PC-9 (cell line): ENCODE measurements at regions not wholly inside any gene's neighbourhood (a gene's known extent, or its start where the extent isn't known, plus 50 kb on each side); places are given as distances from the start of the nearest gene placed in this dataset.

Source experiments
- BruUV-seq: library from RNA; stranded (reverse); fragments of 400-500 nt; replicated peaks from 2 replicates; lab custom pipeline; 2021; lab: Mats Ljungman, UMichigan
- CTCF ChIA-PET: fragments of 300-600 bp; sonication (Branson Sonifier 250); formaldehyde crosslinking; loops from one replicate; lab custom pipeline; 2022; ENCODE audit warnings: antibody characterized with exemption; lab: Charles Lee
- POLR2A ChIA-PET: fragments of 300-600 bp; sonication (Branson Sonifier 250); formaldehyde crosslinking; loops from one replicate; lab custom pipeline; 2022; ENCODE audit warnings: antibody characterized with exemption; ENCODE audit not compliant: unreplicated experiment; lab: Charles Lee
- DNase-seq, 2 experiments: peaks; one replicate each; pipeline versions ENCODE4 v3.0.0 to v3.0.0-alpha.2; 2015 to 2022; ENCODE audit warnings: mixed read lengths in 1 of 2
- H2AFZ ChIP-seq: fragments of 200-600 bp; sonication (generic); 2 replicates; pipeline ENCODE4 v1.8.1; 2017; ENCODE audit warnings: antibody characterized with exemption
- H3F3A ChIP-seq: fragments of 200-600 bp; sonication (generic); 2 replicates; pipeline ENCODE4 v1.8.1; 2017; ENCODE audit warnings: antibody characterized with exemption, mild to moderate bottlenecking, low read depth; ENCODE audit not compliant: insufficient read depth
- H3K27ac ChIP-seq: fragments of 200-600 bp; sonication (generic); 2 replicates; pipeline ENCODE4 v1.6.1; 2016; ENCODE audit warnings: mixed run types
- H3K27me3 ChIP-seq: fragments of 200-600 bp; sonication (generic); 2 replicates; pipeline ENCODE4 v1.6.1; 2016; ENCODE audit warnings: low read depth, mixed run types; ENCODE audit not compliant: insufficient read depth
- H3K36me3 ChIP-seq: fragments of 200-600 bp; sonication (generic); 2 replicates; pipeline ENCODE4 v1.6.1; 2016; ENCODE audit warnings: low read depth, mixed run types
- H3K4me1 ChIP-seq: fragments of 200-600 bp; sonication (generic); replicated peaks from 2 replicates; pipeline ENCODE4 v1.6.1; 2016; ENCODE audit warnings: mixed run types; ENCODE audit not compliant: insufficient read depth
- H3K4me2 ChIP-seq: fragments of 200-600 bp; sonication (generic); 2 replicates; pipeline ENCODE4 v1.6.1; 2017; ENCODE audit warnings: mixed run types
- H3K4me3 ChIP-seq: fragments of 200-600 bp; sonication (generic); 2 replicates; pipeline ENCODE4 v1.6.1; 2016; ENCODE audit warnings: mixed run types
- H3K79me2 ChIP-seq: fragments of 200-600 bp; sonication (generic); 2 replicates; pipeline ENCODE4 v1.6.1; 2017; ENCODE audit warnings: low read depth, mixed run types
- H3K9me2 ChIP-seq: fragments of 200-600 bp; sonication (generic); 2 replicates; pipeline ENCODE4 v1.8.1; 2017; ENCODE audit warnings: mild to moderate bottlenecking; ENCODE audit not compliant: insufficient read depth
- H3K9me3 ChIP-seq: fragments of 200-600 bp; sonication (generic); 2 replicates; pipeline ENCODE4 v1.8.1; 2016; ENCODE audit warnings: low read depth; ENCODE audit not compliant: insufficient read depth
- H4K20me1 ChIP-seq: fragments of 200-600 bp; sonication (generic); 2 replicates; pipeline ENCODE4 v1.8.1; 2017; ENCODE audit not compliant: insufficient read depth
- EZH2 ChIP-seq: fragments of 200-600 bp; sonication (generic); IDR thresholded peaks from 2 replicates; pipeline ENCODE4 v1.8.0; 2017; ENCODE audit warnings: antibody characterized with exemption, low read depth
- intact Hi-C: fragments of 100-400 bp; cut with micrococcal nuclease; formaldehyde crosslinking; loops from one replicate; pipeline ENCODE4 v1.10.0; 2022; ENCODE audit not compliant: unreplicated experiment
- TF ChIP-seq, protein P1 (sequence below): fragments of 200-600 bp; sonication (generic); conservative IDR thresholded peaks from 2 replicates; pipeline ENCODE4 v1.6.1; 2017; ENCODE audit warnings: mixed run types, antibody characterized with exemption, mild to moderate bottlenecking, moderate library complexity

- H3K9me2 ChIP-seq: no peaks in the 10 kb centered on the region; the same call in 1 of the 2 replicates
- H3K9me3 ChIP-seq: 0 out of 2 replicates have a peak, but pooled peaks cover 3% of the 10 kb centered on the region
- ChIA-PET POLR2A (interaction anchor here (0.6 kb wide), 1 partner anchor 35 kb away, joined by 4 read pairs; no protein-coding TSS in a partner anchor), CTCF (no interaction called here)
- no peaks in the 10 kb centered on the region for H3K79me2 ChIP-seq
- BruUV-seq: no TSS peak
- no peak overlapping the region for H3K27ac ChIP-seq
- no peaks in the 10 kb centered on the region for H3K36me3 ChIP-seq
- H3K4me2 ChIP-seq: no peak overlapping the region
- no peak for TF ChIP-seq EZH2
- TF ChIP-seq, protein P1, sequence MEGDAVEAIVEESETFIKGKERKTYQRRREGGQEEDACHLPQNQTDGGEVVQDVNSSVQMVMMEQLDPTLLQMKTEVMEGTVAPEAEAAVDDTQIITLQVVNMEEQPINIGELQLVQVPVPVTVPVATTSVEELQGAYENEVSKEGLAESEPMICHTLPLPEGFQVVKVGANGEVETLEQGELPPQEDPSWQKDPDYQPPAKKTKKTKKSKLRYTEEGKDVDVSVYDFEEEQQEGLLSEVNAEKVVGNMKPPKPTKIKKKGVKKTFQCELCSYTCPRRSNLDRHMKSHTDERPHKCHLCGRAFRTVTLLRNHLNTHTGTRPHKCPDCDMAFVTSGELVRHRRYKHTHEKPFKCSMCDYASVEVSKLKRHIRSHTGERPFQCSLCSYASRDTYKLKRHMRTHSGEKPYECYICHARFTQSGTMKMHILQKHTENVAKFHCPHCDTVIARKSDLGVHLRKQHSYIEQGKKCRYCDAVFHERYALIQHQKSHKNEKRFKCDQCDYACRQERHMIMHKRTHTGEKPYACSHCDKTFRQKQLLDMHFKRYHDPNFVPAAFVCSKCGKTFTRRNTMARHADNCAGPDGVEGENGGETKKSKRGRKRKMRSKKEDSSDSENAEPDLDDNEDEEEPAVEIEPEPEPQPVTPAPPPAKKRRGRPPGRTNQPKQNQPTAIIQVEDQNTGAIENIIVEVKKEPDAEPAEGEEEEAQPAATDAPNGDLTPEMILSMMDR: no peak
- H4K20me1 ChIP-seq: no peaks in the 10 kb centered on the region
- H3K4me3 ChIP-seq: no peak overlapping the region
- H3K27me3 ChIP-seq: no peaks in the 10 kb centered on the region
- no peak overlapping the region for H2AFZ ChIP-seq
- intact Hi-C loops: no loop called here
- DNase-seq: no peak
- peaks cover 8% of the 10 kb centered on the region; the same call in 1 of the 2 replicates for H3F3A ChIP-seq
- H3K4me1 ChIP-seq: peaks cover 12% of the 10 kb centered on the region
Measured at GRCh38 chr18:993560-993959, 88.9 kb downstream of the ADCYAP1 start.

DNA sequence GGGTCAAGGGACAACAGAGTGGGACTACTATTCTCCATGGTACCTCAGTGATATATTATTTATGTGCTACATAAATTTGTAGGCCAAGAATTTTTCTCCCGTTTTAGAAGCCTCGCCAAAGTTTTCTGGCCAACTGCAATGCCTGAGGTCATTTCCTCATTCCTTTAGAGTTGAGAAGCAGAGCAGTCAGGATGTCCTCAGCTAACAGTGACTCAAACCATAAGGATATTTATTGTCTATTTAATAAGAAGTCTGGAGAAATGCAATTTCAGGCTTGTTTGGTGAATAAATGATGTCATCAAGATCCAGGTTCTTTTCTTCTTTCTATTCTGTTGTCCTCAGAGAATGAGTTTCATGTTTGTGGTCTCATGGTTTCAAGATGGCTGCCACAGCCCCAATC, 91.0 kb downstream of the ADCYAP1 start:
- intact Hi-C loops: no loop called here
- no peak overlapping the region for H2AFZ ChIP-seq
- no peaks in the 10 kb centered on the region for H3K27me3 ChIP-seq
- peaks cover 12% of the 10 kb centered on the region for H3K4me1 ChIP-seq
- no TSS peak for BruUV-seq
- H3K4me2 ChIP-seq: 0 out of 2 replicates have a peak overlapping the region, but pooled peaks have one; percentile 9
- TF ChIP-seq, protein P1: no peak
- TF ChIP-seq EZH2: no peak
- no peaks in the 10 kb centered on the region for H4K20me1 ChIP-seq
- ChIA-PET CTCF (no interaction called here), POLR2A (no interaction called here)
- DNase-seq: peak; percentile 21 to 76
- peaks cover 8% of the 10 kb centered on the region; the same call in 1 of the 2 replicates for H3F3A ChIP-seq
- H3K36me3 ChIP-seq: no peaks in the 10 kb centered on the region
- peak overlapping the region; percentile 65 for H3K27ac ChIP-seq
- 0 out of 2 replicates have a peak, but pooled peaks cover 3% of the 10 kb centered on the region for H3K9me3 ChIP-seq
- H3K9me2 ChIP-seq: no peaks in the 10 kb centered on the region; the same call in 1 of the 2 replicates
- H3K79me2 ChIP-seq: no peaks in the 10 kb centered on the region
- H3K4me3 ChIP-seq: no peak overlapping the region

DNA sequence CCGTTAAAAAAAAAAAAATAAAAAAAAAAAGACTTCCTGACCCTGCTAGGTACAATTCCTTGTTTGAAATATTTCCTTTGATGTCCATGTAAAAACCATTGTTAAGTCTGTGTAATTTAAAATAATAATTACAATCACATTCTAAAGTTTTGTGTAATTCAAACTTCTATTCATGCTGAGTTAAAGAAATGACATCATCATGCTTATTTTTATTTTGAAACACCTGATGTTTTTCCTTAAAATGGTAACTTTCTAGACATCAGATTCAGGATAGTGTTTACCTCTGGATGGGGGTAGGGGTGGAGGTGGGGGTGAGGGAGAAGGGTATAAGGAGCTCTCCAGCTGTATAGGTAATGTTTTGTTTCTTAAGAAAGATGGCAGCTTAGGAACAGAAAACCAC, 92.8 kb downstream of the ADCYAP1 start:
- peaks cover 8% of the 10 kb centered on the region for H3F3A ChIP-seq
- no peak overlapping the region for H3K4me3 ChIP-seq
- no peak overlapping the region for H3K4me2 ChIP-seq
- H3K27me3 ChIP-seq: no peaks in the 10 kb centered on the region
- no peaks in the 10 kb centered on the region for H3K36me3 ChIP-seq
- ChIA-PET CTCF (no interaction called here), POLR2A (no interaction called here)
- no peak for DNase-seq
- H3K9me2 ChIP-seq: no peaks in the 10 kb centered on the region
- no peak overlapping the region for H3K27ac ChIP-seq
- no peak overlapping the region for H2AFZ ChIP-seq
- 0 out of 2 replicates have a peak, but pooled peaks cover 3% of the 10 kb centered on the region for H3K9me3 ChIP-seq
- H4K20me1 ChIP-seq: no peaks in the 10 kb centered on the region
- BruUV-seq: no TSS peak
- H3K4me1 ChIP-seq: peaks cover 26% of the 10 kb centered on the region
- TF ChIP-seq, protein P1: no peak
- no peak for TF ChIP-seq EZH2
- intact Hi-C loops: no loop called here
- no peaks in the 10 kb centered on the region for H3K79me2 ChIP-seq
